ENCODE measurements at regions not wholly inside any gene's neighbourhood (a gene's known extent, or its start where the extent isn't known, plus 50 kb on each side); places are given as distances from the start of the nearest gene placed in this dataset.

GRCh38 chr10:81541517-81541916 lies 333.5 kb upstream of the NRG3 start:
- Histone ChIP-seq H3K27me3 (ENCODE audit: insufficient read depth, low read length) (no peaks in the 10 kb centered on the region), H3K36me3 (ENCODE audit: insufficient read depth, low read length) (no peaks in the 10 kb centered on the region), H3F3A (ENCODE audit: insufficient read depth, low read length) (no peaks in the 10 kb centered on the region), H3K9me2 (ENCODE audit: low read depth, low read length) (no peaks in the 10 kb centered on the region), H3K4me2 (ENCODE audit: low read length) (no peak overlapping the region), H4K20me1 (ENCODE audit: insufficient read depth, low read length) (no peaks in the 10 kb centered on the region), H3K27ac (ENCODE audit: low read depth, low read length, poor library complexity, severe bottlenecking) (no peak overlapping the region), H3K9me3 (ENCODE audit: low read length) (no peaks in the 10 kb centered on the region), H3K4me1 (ENCODE audit: insufficient read depth, low read length, severe bottlenecking) (no peaks in the 10 kb centered on the region), H3K79me2 (ENCODE audit: insufficient read depth, low read length) (no peaks in the 10 kb centered on the region), H3K4me3 (ENCODE audit: low read depth, low read length, poor library complexity, severe bottlenecking) (no peak overlapping the region), H3K9ac (ENCODE audit: low read length) (no peak overlapping the region), H2AFZ (ENCODE audit: low read length) (no peak overlapping the region)
- no peak for TF ChIP-seq EZH2 (IDR thresholded peaks at IDR 0.05; ENCODE audit: borderline replicate concordance, low read length)
- no peak for TF ChIP-seq CTCF (IDR thresholded peaks at IDR 0.05; ENCODE audit: low read length)

- no peaks in the 10 kb centered on the region for H3K9me3 ChIP-seq (ENCODE audit: low read length)
- TF ChIP-seq EZH2 (IDR thresholded peaks at IDR 0.05; ENCODE audit: borderline replicate concordance, low read length) (no peak), CTCF (IDR thresholded peaks at IDR 0.05; ENCODE audit: low read length) (no peak)
- H3K79me2 ChIP-seq (ENCODE audit: insufficient read depth, low read length), result no peaks in the 10 kb centered on the region
- no peak overlapping the region for H3K9ac ChIP-seq (ENCODE audit: low read length)
- H3K9me2 ChIP-seq (ENCODE audit: low read depth, low read length), result no peaks in the 10 kb centered on the region
- H3F3A ChIP-seq (ENCODE audit: insufficient read depth, low read length), result no peaks in the 10 kb centered on the region
- H4K20me1 ChIP-seq (ENCODE audit: insufficient read depth, low read length), result no peaks in the 10 kb centered on the region
- H3K27ac ChIP-seq (ENCODE audit: low read depth, low read length, poor library complexity, severe bottlenecking), result no peak overlapping the region
- H2AFZ ChIP-seq (ENCODE audit: low read length), result no peak overlapping the region
- H3K4me1 ChIP-seq (ENCODE audit: insufficient read depth, low read length, severe bottlenecking), result no peaks in the 10 kb centered on the region
- no peaks in the 10 kb centered on the region for H3K36me3 ChIP-seq (ENCODE audit: insufficient read depth, low read length)
- H3K4me2 ChIP-seq (ENCODE audit: low read length), result no peak overlapping the region
- no peaks in the 10 kb centered on the region for H3K27me3 ChIP-seq (ENCODE audit: insufficient read depth, low read length)
- no peak overlapping the region for H3K4me3 ChIP-seq (ENCODE audit: low read depth, low read length, poor library complexity, severe bottlenecking)
These were observed 328.8 kb upstream of the NRG3 start for GRCh38 chr10:81546243-81546642.

GRCh38 chr10:81548160-81548559 lies 326.8 kb upstream of the NRG3 start:
- no peaks in the 10 kb centered on the region for H4K20me1 ChIP-seq (ENCODE audit: insufficient read depth, low read length)
- H3K79me2 ChIP-seq (ENCODE audit: insufficient read depth, low read length), result no peaks in the 10 kb centered on the region
- no peak overlapping the region for H3K27ac ChIP-seq (ENCODE audit: low read depth, low read length, poor library complexity, severe bottlenecking)
- no peak overlapping the region for H3K9ac ChIP-seq (ENCODE audit: low read length)
- H2AFZ ChIP-seq (ENCODE audit: low read length), result no peak overlapping the region
- H3K36me3 ChIP-seq (ENCODE audit: insufficient read depth, low read length), result no peaks in the 10 kb centered on the region
- H3K9me3 ChIP-seq (ENCODE audit: low read length), result no peaks in the 10 kb centered on the region
- H3F3A ChIP-seq (ENCODE audit: insufficient read depth, low read length), result no peaks in the 10 kb centered on the region
- no peak overlapping the region for H3K4me3 ChIP-seq (ENCODE audit: low read depth, low read length, poor library complexity, severe bottlenecking)
- no peaks in the 10 kb centered on the region for H3K27me3 ChIP-seq (ENCODE audit: insufficient read depth, low read length)
- no peaks in the 10 kb centered on the region for H3K4me1 ChIP-seq (ENCODE audit: insufficient read depth, low read length, severe bottlenecking)
- TF ChIP-seq EZH2 (IDR thresholded peaks at IDR 0.05; ENCODE audit: borderline replicate concordance, low read length) (no peak), CTCF (IDR thresholded peaks at IDR 0.05; ENCODE audit: low read length) (no peak)
- no peaks in the 10 kb centered on the region for H3K9me2 ChIP-seq (ENCODE audit: low read depth, low read length)
- no peak overlapping the region for H3K4me2 ChIP-seq (ENCODE audit: low read length)
